GM18507 (cell line): ENCODE measurements at regions not wholly inside any gene's neighbourhood (a gene's known extent, or its start where the extent isn't known, plus 50 kb on each side); places are given as distances from the start of the nearest gene placed in this dataset.

Experiments used
- DNase-seq: peaks from one replicate; pipeline ENCODE4 v3.0.0; 2011; ENCODE audit warnings: low read depth; ENCODE audit not compliant: insufficient read length; ENCODE audit errors: extremely low spot score
- FAIRE-seq: peaks from 2 replicates; lab custom pipeline; 2011; peaks lifted over from hg19 to GRCh38; lab: Jason Lieb, UNC

- FAIRE-seq = no peak
- DNase-seq = no peak
These were observed 180.3 kb upstream of the PKDCC start for GRCh38 chr2:41867553-41867952.

- FAIRE-seq = peak; percentile 39
These were observed 178.1 kb upstream of the PKDCC start for GRCh38 chr2:41869542-41870264.

GRCh38 chr2:41870265-41870585, 177.6 kb upstream of the PKDCC start:
- FAIRE-seq (no peak), DNase-seq (no peak)

More at GRCh38 chr2:41869542-41870264, 178.1 kb upstream of the PKDCC start:
- peak; percentile 37 for DNase-seq

DNA sequence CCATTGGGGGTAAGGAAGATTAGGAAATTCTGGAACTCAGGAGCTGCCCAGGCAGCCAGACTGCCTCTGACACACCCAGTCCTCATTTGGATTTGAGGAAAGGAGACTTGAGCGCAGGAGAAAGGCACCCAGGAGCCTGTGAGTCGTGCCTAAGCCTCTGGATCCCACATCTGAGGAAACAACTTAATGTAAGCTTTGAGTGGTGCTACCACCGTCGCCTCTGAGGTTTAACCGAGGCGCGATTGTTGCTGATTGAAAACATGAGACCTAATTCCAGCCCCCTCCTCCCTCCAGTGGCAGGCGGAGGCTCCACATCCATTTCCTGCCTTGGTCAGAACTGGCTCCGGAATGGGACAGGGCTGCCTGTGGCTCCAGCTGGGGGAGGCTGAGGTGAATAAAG, 176.7 kb upstream of the PKDCC start:
- DNase-seq (no peak), FAIRE-seq (no peak)

DNA sequence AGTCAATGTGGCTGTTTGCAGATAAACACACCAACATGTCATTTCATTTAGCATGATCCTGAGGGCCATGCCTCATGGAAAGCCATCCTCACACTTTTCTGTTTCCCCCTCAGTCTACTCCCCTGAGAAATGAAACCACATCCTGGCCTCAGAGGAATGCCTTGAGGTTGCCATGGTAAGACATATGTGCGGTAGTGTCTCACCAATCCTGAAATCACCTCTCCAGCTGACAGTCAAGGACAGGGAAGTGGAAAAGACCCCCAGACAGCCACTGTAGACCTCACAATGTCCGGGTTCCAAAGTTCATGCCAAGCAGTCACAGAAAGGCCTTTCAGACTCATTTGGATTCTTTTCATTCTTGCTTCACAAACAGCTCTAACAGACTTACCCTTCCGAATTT, 175.2 kb upstream of the PKDCC start:
- DNase-seq (no peak), FAIRE-seq (no peak)

- no peak for FAIRE-seq
These were observed 174.5 kb upstream of the PKDCC start for GRCh38 chr2:41873102-41874031.

DNA sequence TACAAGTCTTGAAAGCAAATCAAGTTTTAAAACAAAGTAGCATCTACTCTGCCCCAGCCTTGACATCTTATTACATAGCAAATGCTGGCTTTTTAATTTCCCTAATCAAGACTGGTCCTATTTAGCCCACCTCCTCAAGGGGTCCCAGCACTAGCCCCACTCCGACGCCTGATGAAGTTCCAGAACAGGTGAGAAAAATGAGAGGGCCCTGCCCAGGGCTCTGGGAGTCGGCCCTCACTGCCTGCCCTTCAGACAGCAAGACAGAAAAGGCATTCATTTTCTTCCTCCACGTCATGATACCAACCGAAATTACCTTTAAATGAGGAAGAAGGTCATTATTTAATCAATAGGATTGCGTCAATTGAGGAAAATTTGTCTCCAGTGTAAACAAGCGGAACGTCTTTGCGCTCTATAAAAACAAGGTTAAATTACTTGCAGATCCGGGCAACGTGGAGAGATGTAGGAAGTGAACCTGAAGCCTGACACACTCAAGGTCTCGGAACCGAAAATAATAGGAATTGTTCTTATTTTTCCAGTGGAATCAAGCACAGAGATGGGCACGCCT, 170.6 kb upstream of the PKDCC start:
- DNase-seq (no peak), FAIRE-seq (no peak)

More at GRCh38 chr2:41873102-41874031, 174.5 kb upstream of the PKDCC start:
- no peak for DNase-seq

GRCh38 chr2:41878056-41878455, 169.8 kb upstream of the PKDCC start:
- no peak for DNase-seq
- FAIRE-seq = no peak

GRCh38 chr2:41878716-41879234, 169.0 kb upstream of the PKDCC start:
- DNase-seq (no peak), FAIRE-seq (no peak)

- DNase-seq = no peak
- FAIRE-seq = no peak
These were observed 168.4 kb upstream of the PKDCC start for GRCh38 chr2:41879235-41879916.

- DNase-seq (no peak), FAIRE-seq (no peak)
These were observed 167.1 kb upstream of the PKDCC start for GRCh38 chr2:41880561-41881243.

DNA sequence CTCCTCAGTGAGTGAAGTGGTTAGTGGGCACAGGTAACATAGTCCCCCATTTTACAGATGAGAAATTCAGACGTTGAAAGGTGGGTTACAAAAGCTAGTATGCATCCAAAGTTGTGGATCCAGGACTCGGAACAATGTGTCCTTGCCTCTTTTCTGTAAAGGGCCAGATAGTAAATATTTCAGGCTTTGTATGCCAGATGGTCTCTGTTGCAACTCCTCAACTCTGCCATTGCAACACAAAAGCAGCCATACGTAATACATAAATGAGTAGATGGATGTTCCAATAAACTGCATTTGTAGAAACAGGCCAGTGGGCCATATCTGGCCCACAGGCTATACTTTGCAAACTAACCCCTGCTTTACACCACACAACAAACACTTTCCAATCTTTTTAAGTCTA, 166.6 kb upstream of the PKDCC start:
- no peak for FAIRE-seq

DNA sequence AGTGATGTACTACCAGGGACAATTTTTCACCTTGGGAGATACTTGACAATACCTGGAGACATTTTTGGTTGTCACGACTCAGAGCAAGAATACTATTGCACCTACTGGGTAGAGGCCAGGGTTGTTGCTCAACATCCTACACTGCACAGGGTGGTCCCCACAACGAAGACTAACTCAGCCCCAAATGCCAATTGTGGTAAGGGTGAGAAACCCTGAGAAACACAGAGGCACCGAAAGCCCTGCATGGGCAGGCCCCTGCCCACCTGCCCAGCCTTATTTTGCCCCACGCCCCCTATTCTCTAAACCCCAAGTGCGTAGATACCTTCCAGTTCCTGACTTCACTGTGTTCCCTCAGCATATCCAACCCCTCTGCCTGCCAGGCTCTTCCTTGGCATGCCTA, 163.1 kb upstream of the PKDCC start:
- FAIRE-seq = no peak
- no peak for DNase-seq

More for the DNA sequence above, 166.6 kb upstream of the PKDCC start:
- no peak for DNase-seq

- DNase-seq (no peak), FAIRE-seq (no peak)
These were observed 161.6 kb upstream of the PKDCC start for GRCh38 chr2:41886145-41886664.

DNA sequence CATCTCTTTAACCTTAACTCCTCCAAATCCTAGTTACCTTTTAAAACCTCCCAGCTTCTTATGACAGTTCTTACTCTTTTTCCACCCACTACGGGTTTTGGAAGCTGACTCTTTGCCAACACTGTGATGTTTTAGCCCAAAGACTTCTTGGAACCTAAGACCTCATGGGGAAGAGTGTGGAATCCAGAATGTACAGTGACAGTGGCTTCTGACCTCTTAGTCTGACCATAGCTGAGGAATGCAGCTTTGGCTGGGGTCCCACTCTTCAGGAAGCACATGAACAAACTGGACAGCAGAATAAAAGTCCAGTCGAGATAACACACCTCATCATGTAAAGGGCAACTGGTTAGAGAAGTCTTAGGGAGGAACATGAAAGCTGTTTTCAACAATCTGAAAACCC, 161.1 kb upstream of the PKDCC start:
- DNase-seq (no peak), FAIRE-seq (no peak)

GRCh38 chr2:41890341-41890740, 157.5 kb upstream of the PKDCC start:
- no peak for DNase-seq
- no peak for FAIRE-seq

GRCh38 chr2:41892476-41892875, 155.3 kb upstream of the PKDCC start:
- FAIRE-seq (no peak), DNase-seq (no peak)

GRCh38 chr2:41894563-41895333, 153.1 kb upstream of the PKDCC start:
- DNase-seq (no peak), FAIRE-seq (no peak)
